Right atrium auricular region (tissue), 2 donors: ENCODE measurements at regions not wholly inside any gene's neighbourhood (a gene's known extent, or its start where the extent isn't known, plus 50 kb on each side); places are given as distances from the start of the nearest gene placed in this dataset.

Source experiments
- DNase-seq: peaks from one replicate; pipeline ENCODE4 v3.0.0-alpha.2; 2019; ENCODE audit warnings: low spot score
- H3K27ac ChIP-seq, 2 donors: fragments of 200-600 bp; sonication (generic); 1 replicate in 1 of 2; 2 replicates in 1 of 2; pipeline ENCODE4 v1.5.1; 2016 to 2019
- H3K27me3 ChIP-seq, 2 donors: fragments of 200-600 bp; sonication (generic); one replicate each; pipeline versions ENCODE4 v1.5.1 to v1.6.0; 2017 to 2019
- H3K36me3 ChIP-seq: fragments of 200-600 bp; sonication (generic); one replicate; pipeline ENCODE4 v1.5.1; 2016
- H3K4me1 ChIP-seq, 2 donors: fragments of 200-600 bp; sonication (generic); one replicate each; pipeline versions ENCODE4 v1.5.1 to v1.6.0; 2017 to 2019
- H3K4me3 ChIP-seq, 2 donors: fragments of 200-600 bp; sonication (generic); 1 replicate in 1 of 2; 2 replicates in 1 of 2; pipeline ENCODE4 v1.5.1; 2017 to 2019; ENCODE audit warnings: mild to moderate bottlenecking in 1 of 2, moderate library complexity in 1 of 2
- H3K9me3 ChIP-seq, 2 donors: fragments of 200-600 bp; sonication (generic); one replicate each; pipeline ENCODE4 v1.5.1; 2019
- TF ChIP-seq, protein P1 (sequence below), 2 donors: fragments of 200-600 bp; sonication (generic); IDR thresholded peaks; one replicate each; pipeline ENCODE4 v1.5.1; 2019; ENCODE audit warnings: antibody characterized with exemption in 2 of 2

DNA sequence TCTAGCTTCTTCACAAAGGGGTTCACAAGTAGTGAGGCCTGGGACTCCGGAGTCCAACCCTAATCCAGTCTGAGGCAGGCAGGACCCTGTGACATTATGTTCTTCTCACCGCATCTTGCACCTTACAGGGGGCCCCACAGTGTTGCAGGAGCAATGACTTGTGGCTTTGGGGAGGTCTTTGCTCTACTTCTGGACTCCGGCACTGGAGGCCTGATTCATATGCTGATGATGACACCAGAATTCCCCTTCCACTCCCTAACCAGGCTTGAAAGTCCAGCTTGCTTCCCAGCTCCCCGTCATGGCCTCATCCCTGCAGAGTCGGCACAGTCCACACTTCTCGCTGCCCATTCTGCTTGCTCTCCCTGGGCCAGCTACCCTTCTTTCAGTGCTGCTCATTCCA, 96.3 kb upstream of the SLC44A3 start:
- Histone ChIP-seq H3K36me3 (no peaks in the 10 kb centered on the region), H3K9me3 (no peaks in the 10 kb centered on the region), H3K4me3 (no peak overlapping the region), H3K27ac (no peak overlapping the region), H3K27me3 (no peaks in the 10 kb centered on the region), H3K4me1 (peaks cover 0 to 10% of the 10 kb centered on the region in 2 donors)
- TF ChIP-seq, protein P1, sequence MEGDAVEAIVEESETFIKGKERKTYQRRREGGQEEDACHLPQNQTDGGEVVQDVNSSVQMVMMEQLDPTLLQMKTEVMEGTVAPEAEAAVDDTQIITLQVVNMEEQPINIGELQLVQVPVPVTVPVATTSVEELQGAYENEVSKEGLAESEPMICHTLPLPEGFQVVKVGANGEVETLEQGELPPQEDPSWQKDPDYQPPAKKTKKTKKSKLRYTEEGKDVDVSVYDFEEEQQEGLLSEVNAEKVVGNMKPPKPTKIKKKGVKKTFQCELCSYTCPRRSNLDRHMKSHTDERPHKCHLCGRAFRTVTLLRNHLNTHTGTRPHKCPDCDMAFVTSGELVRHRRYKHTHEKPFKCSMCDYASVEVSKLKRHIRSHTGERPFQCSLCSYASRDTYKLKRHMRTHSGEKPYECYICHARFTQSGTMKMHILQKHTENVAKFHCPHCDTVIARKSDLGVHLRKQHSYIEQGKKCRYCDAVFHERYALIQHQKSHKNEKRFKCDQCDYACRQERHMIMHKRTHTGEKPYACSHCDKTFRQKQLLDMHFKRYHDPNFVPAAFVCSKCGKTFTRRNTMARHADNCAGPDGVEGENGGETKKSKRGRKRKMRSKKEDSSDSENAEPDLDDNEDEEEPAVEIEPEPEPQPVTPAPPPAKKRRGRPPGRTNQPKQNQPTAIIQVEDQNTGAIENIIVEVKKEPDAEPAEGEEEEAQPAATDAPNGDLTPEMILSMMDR (IDR thresholded peaks at IDR 0.05), result no peak
- no peak for DNase-seq

- Histone ChIP-seq H3K27ac (no peak overlapping the region), H3K4me3 (no peak overlapping the region), H3K9me3 (no peaks in the 10 kb centered on the region), H3K4me1 (peaks cover 0 to 5% of the 10 kb centered on the region in 2 donors), H3K36me3 (no peaks in the 10 kb centered on the region), H3K27me3 (no peaks in the 10 kb centered on the region)
- DNase-seq, result no peak
- TF ChIP-seq, protein P1 (IDR thresholded peaks at IDR 0.05), result no peak
These were observed 96.7 kb upstream of the SLC44A3 start for GRCh38 chr1:94723463-94723862.

DNA sequence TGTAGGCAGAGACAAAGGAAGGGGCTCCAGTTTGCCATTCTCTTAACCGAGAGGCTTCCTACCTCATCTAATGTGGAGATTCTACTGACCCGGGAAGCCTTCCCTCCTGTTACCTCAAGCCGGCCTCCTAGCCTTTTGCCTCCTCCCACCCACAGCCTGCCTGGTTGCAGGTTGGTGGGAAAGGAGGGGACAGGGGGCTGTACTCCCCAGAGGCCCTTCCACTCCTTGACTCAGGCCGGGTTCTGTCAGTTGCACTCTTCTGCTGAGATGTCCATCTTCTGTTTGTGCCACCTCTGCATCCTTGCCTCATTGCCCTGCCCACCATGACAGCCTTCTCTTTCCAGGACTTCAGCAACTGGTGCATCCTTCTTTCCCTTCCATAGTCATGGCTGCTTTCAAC, 98.0 kb upstream of the SLC44A3 start:
- no peaks in the 10 kb centered on the region for H3K4me1 ChIP-seq
- no peak overlapping the region for H3K27ac ChIP-seq
- no peaks in the 10 kb centered on the region for H3K9me3 ChIP-seq

GRCh38 chr1:94721240-94721639, 98.9 kb upstream of the SLC44A3 start:
- TF ChIP-seq, protein P1 (IDR thresholded peaks at IDR 0.05), result no peak
- H3K9me3 ChIP-seq, result no peaks in the 10 kb centered on the region
- no peaks in the 10 kb centered on the region for H3K36me3 ChIP-seq
- H3K4me1 ChIP-seq, result no peaks in the 10 kb centered on the region
- no peak for DNase-seq
- H3K27me3 ChIP-seq, result no peaks in the 10 kb centered on the region
- no peak overlapping the region for H3K4me3 ChIP-seq
- no peak overlapping the region for H3K27ac ChIP-seq

More for the DNA sequence above, 98.0 kb upstream of the SLC44A3 start:
- no peak for DNase-seq
- H3K27me3 ChIP-seq, result no peaks in the 10 kb centered on the region
- TF ChIP-seq, protein P1 (IDR thresholded peaks at IDR 0.05), result no peak
- H3K36me3 ChIP-seq, result no peaks in the 10 kb centered on the region
- H3K4me3 ChIP-seq, result no peak overlapping the region

- TF ChIP-seq, protein P1 (IDR thresholded peaks at IDR 0.05), result no peak
- H3K9me3 ChIP-seq, result no peaks in the 10 kb centered on the region
- H3K4me3 ChIP-seq, result no peak overlapping the region
- H3K36me3 ChIP-seq, result no peaks in the 10 kb centered on the region
- no peaks in the 10 kb centered on the region for H3K27me3 ChIP-seq
- H3K4me1 ChIP-seq, result no peaks in the 10 kb centered on the region
- DNase-seq, result no peak
- H3K27ac ChIP-seq, result no peak overlapping the region
These were observed 100.0 kb upstream of the SLC44A3 start for GRCh38 chr1:94719926-94720793.
